Inflammatory macrophage (primary cell): ENCODE measurements at regions not wholly inside any gene's neighbourhood (a gene's known extent, or its start where the extent isn't known, plus 50 kb on each side); places are given as distances from the start of the nearest gene placed in this dataset.

Experiments used
- DNase-seq, 2 donors: peaks; one replicate each; pipeline ENCODE4 v3.0.0-alpha.2; 2020 to 2022

DNA sequence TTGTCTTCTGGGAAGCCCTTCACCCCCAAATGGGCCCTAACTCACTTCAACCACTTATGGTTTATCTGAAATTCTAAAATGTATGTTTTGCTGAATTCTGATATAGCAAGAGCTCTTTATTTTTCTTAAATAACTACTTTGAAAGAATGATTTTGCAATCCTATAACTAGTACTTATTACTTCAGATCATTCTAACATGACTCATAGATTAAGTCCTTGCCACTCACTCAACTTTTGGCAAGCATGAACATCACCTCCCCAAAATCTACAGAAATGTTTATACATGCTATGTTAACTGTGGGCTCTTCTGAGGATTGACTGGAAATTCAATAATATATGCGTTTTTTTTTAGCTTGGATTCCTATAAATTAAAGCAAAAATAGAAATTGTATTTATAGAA, 367.4 kb upstream of the FAT3 start:
- no peak for DNase-seq

- no peak for DNase-seq
Observed at GRCh38 chr11:91854780-91855179, 369.8 kb upstream of the FAT3 start.

DNA sequence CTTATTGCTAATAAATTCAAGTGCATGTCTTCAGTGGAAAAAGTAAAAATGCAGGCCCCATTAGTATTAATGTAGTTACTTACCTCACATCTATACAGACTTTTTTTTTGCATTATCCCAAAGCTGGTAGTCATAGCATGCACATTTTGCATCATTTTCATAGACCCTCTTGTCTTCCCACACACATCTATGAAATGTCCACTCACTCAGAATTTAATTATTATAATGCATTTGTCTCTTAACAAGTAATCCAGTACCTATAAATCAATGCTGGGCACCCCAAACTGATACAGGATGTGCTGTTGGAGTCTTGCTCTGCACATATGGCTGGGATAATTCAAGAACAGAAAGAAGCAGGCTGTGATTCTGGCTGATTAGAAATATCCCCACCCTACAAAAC, 370.4 kb upstream of the FAT3 start:
- DNase-seq, result no peak

- no peak for DNase-seq
Observed at GRCh38 chr11:91851908-91852307, 372.7 kb upstream of the FAT3 start.

DNA sequence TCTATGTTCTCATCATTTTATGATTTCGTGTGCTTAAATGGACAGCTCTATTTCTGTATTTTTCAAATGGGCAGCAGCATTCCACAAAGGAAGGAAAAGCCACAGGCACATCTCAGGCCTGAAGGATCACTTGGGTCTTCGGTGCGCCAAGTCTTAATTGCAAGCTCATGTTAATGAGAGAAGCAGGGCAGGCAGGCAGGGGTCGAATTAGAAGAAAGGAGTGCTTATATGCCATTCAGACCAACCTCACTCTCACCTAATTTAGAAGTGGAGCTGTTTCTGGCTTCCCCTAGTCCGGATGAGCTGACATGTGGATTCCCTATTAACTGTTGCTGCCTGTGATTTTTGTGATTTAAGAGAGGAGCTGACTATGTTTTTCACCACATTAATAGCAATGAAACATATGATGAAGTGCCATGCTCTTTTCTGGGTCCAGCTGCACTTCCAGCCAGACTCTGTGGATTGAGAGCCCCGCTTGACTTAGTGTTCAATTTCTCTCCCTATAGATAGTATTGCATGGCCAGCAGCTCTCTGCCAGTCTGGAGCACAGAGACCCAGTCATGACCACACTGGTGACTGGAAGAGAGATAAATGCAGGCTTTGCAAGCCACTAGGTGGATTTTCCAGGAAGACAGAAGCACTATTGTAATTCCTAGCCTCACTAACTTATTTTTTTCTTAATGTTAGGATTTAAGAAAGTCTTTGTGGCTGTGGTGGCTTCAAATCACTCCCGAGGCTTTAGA, 373.9 kb upstream of the FAT3 start:
- no peak for DNase-seq

DNA sequence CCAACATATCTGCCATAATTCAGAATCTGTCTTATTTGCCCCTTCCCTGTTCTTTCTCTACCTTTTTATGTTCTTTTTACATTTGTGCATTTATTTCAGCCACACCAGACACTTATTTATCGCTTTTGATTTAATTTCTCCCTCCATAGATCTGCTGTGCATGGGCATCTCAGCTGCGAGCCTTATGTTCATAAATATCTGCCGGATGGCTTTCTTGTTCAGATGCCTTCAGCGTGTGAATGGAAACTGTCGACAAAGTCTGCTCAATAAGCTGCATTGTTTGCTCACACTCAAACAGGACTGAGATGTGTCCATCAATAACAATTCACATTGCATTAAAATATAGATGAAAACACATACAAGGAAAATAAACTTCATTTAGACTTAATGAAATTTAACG, 374.6 kb upstream of the FAT3 start:
- DNase-seq, result no peak

GRCh38 chr11:91846649-91847048, 378.0 kb upstream of the FAT3 start:
- no peak for DNase-seq

- DNase-seq, result no peak
Observed at GRCh38 chr11:91846002-91846401, 378.6 kb upstream of the FAT3 start.

DNA sequence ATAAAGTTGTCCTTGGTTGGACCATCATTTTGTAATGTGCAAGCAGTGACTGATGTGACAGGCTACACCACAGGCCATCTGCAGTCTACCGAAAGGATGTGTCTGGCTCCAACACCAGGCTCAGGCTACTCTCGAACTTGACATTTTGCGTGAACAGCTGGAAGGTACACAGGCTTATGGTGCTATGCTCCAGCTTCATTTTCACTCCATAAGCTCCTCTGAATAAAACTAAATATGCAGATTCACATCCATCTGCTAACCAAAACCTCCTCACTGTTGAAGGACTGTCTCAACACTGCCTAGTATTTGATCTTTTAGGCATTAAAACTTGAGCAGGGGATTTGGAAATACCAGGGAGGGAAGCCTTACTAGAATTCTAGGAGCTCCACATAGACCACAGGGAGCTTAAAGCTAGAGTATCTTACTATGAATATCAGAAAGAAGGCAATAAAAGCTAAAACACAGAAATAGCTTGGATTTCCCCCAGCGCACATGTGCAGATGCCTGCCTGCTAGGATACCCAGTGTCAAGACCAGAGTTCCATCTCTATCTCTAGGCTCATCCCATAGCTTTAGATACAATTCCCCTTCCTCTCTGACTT, 383.9 kb upstream of the FAT3 start:
- no peak for DNase-seq

- DNase-seq, result no peak
Observed at GRCh38 chr11:91837411-91838330, 386.9 kb upstream of the FAT3 start.

GRCh38 chr11:91835051-91835560, 389.5 kb upstream of the FAT3 start:
- no peak for DNase-seq

DNA sequence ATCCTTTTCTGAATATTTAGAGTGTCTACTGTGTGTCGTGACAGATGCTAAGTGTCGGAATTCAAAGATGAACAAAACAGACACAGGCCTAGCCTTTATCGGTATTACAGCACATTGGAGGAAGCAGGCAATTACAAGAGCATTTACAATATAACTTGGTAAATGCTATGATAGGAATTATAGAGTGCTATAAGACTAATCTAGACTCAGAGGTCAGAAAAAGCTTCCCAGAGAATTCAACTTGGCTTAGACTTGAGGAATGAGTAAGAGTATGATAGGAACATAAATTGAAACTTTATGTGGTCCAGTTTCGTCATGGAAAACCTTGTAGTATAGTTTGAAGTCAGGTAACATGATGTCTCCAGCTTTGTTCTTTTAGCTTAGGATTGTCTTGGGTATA, 395.7 kb upstream of the FAT3 start:
- no peak for DNase-seq

DNA sequence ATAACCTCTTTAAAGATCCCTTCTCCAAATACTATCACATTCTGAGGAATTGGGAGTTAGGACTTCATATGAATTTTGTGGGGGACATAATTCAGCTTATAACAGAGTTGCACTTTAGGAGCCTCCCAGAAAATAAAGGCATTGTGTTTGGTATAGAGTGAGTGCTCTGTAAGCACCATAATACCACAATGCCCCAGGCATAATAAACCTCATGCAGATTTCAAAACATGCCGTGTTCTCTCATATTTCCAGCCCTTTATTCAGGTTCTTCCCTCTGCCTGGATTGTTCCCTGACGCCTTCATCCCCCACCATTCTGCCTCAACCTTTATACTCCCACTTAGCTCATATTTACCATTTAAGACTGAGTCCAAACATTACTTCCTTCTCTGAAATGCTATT, 398.8 kb upstream of the FAT3 start:
- no peak for DNase-seq

DNA sequence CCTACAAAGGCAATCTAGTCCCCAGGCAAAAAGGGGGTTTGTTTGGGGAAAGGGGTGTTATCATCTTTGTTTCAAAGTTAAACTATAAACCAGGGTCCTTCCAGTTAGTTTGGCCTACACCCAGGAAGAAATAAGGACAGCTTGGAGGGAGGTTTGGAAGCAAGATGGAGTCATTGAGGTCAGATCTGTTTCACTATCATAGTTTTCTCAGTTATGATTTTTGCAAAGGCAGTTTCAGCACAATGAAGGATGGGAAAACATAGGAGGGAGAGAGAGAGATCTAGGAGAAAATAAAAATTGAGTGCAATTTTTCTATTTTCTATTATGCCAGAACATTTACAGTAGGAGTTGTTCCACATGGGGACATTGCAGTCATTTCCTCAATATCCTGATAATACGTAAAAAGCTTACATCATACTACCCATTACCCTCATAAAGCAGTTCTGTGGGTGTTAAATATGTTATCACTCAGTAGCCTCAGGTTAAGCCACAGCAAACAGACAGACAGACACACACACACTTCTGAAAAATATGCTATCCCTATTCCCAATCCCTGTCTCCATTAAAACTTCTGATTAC, 401.3 kb upstream of the FAT3 start:
- no peak for DNase-seq

- DNase-seq, result no peak
Observed at GRCh38 chr11:91822805-91823204, 401.8 kb upstream of the FAT3 start.

DNA sequence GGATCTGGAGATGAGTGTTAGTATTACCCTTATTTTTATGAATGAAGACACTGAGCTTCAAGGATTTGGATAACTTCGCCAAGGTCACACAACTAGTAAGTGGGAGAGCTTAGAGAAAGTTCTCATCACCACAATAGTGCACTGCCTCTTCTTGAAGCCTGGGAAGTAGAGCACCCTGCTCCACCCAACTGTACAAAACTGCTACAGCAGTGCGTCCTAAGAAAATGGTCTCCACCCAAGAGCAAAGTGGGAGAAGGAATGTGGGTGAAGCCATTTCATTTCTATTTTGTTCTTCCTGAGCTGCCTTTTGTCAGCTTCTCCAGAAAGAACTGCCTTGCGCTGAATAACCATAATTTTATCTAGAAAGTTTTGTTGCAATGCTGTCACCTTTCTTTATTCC, 403.9 kb upstream of the FAT3 start:
- DNase-seq, result no peak

GRCh38 chr11:91819777-91820176, 404.8 kb upstream of the FAT3 start:
- DNase-seq, result no peak

DNA sequence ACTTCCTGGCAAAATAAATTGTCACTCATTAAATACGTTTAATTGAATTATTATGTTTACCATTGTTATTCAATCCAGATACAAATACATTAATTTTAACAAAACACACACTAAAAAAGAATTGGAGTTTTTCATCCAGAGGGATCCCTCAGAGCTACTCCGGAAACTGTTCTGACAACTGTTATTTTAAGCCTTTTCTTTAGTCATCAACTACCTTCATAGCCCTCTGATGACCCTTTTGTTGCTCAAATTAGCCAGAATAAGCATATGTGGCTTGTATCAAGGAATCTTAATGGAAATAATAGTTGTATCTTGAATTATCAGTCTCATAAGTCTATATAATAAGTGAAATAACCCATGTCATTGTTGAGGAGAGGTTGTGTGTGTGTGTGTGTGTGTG, 405.4 kb upstream of the FAT3 start:
- no peak for DNase-seq

DNA sequence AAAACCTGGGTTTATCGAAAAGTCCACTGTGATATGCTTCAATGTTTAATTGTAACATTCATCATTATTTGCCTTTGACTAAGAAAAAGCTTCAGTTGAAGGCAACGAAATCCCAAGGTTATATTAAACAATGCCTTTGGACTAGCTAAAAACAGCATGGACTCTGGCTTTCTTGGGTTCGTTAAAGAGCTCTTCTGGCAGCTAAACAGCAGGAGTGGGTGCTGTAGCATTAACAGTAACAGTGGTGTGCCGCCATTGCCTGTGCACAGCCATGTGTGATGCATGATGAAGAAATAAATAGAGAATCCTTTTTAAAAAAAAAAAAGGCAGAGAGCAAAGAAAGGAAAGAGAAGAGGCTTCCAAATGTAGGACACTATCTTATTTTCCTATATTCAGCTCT, 406.6 kb upstream of the FAT3 start:
- DNase-seq, result no peak

DNA sequence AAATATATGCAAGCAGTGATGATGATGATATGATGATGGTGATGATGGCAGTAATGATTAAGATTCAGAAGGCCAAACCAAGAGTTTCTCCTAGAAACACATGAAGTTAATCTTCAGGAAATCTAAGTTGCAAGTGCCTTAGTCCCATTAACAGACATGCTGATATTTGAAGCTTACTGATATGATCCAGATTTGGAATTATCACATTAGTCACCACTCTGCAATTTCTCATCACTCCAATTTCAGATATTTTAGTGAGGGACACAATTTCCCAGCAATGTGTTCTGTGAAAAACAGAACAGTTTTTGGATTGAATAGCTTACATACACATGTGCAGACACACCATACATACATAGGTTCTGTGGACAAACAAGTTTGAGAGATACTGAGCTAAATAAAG, 411.4 kb upstream of the FAT3 start:
- DNase-seq, result no peak

GRCh38 chr11:91810871-91811270, 413.7 kb upstream of the FAT3 start:
- no peak for DNase-seq

GRCh38 chr11:91805293-91805692, 419.3 kb upstream of the FAT3 start:
- DNase-seq, result no peak

- no peak for DNase-seq
Observed at GRCh38 chr11:91804042-91804441, 420.6 kb upstream of the FAT3 start.
